IMR-90 (cell line): ENCODE measurements at regions not wholly inside any gene's neighbourhood (a gene's known extent, or its start where the extent isn't known, plus 50 kb on each side); places are given as distances from the start of the nearest gene placed in this dataset.

Source experiments
- ATAC-seq: fragments of 200-7000 bp; cut with Tn5 transposase; 2 replicates; pipeline ENCODE4 v1.9.1; 2020; ENCODE audit warnings: low read depth, mild to moderate bottlenecking, moderate library complexity
- BruUV-seq: library from RNA; stranded (reverse); fragments of 400-500 nt; replicated peaks from 2 replicates; lab custom pipeline; 2021; lab: Mats Ljungman, UMichigan
- CTCF ChIA-PET: fragments of 300-600 bp; formaldehyde crosslinking; extraction: SDS; loops from one replicate; lab custom pipeline; 2021; ENCODE audit warnings: antibody characterized with exemption; lab: Yijun Ruan, JAX
- POLR2A ChIA-PET: fragments of 300-600 bp; sonication (Branson Sonifier 250); formaldehyde crosslinking; loops from one replicate; lab custom pipeline; 2022; ENCODE audit warnings: antibody characterized with exemption; ENCODE audit not compliant: unreplicated experiment; lab: Charles Lee
- DNase-seq: peaks from one replicate; pipeline ENCODE4 v3.0.0; 2013
- H2AFZ ChIP-seq: replicated peaks from 2 replicates; pipeline ENCODE3; 2013; ENCODE audit warnings: low read length, mild to moderate bottlenecking; ENCODE audit not compliant: poor library complexity
- H2AK5ac ChIP-seq: 2 replicates; pipeline ENCODE4 v1.6.1; 2013; ENCODE audit warnings: low read depth, low read length, inconsistent platforms
- H2AK9ac ChIP-seq: replicated peaks from 2 replicates; pipeline ENCODE3; 2013; ENCODE audit warnings: mild to moderate bottlenecking, low read depth, low read length, moderate library complexity; ENCODE audit not compliant: poor library complexity
- H2BK120ac ChIP-seq: 2 replicates; pipeline ENCODE4 v1.6.1; 2013; ENCODE audit warnings: low read depth, low read length, inconsistent platforms
- H2BK15ac ChIP-seq: 3 replicates; pipeline ENCODE4 v1.6.1; 2013; ENCODE audit warnings: low read depth, low read length, inconsistent platforms
- H2BK20ac ChIP-seq: 2 replicates; pipeline ENCODE4 v1.6.1; 2013; ENCODE audit warnings: low read depth, mild to moderate bottlenecking, inconsistent platforms, low read length, moderate library complexity
- H2BK5ac ChIP-seq: 2 replicates; pipeline ENCODE4 v1.6.1; 2013; ENCODE audit warnings: mild to moderate bottlenecking, low read depth, low read length, inconsistent platforms; ENCODE audit not compliant: poor library complexity, severe bottlenecking
- H3K14ac ChIP-seq: replicated peaks from 2 replicates; pipeline ENCODE4 v1.6.1; 2013; ENCODE audit warnings: low read depth, low read length, inconsistent platforms
- H3K18ac ChIP-seq: 2 replicates; pipeline ENCODE4 v1.6.1; 2013; ENCODE audit warnings: low read depth, low read length, control low read depth
- H3K23ac ChIP-seq: 2 replicates; pipeline ENCODE4 v1.6.1; 2013; ENCODE audit warnings: low read depth, low read length, inconsistent platforms
- H3K27ac ChIP-seq: 2 replicates; pipeline ENCODE4 v1.5.1; 2013; ENCODE audit warnings: mild to moderate bottlenecking, control low read depth, low read length; ENCODE audit not compliant: insufficient read depth
- H3K27me3 ChIP-seq: 2 replicates; pipeline ENCODE4 v1.6.1; 2013; ENCODE audit warnings: low read length; ENCODE audit not compliant: control insufficient read depth, insufficient read depth
- H3K36me3 ChIP-seq: 2 replicates; pipeline ENCODE4 v1.6.1; 2013; ENCODE audit warnings: low read length, mixed read lengths; ENCODE audit not compliant: control insufficient read depth, insufficient read depth
- H3K4ac ChIP-seq: 2 replicates; pipeline ENCODE4 v1.6.1; 2013; ENCODE audit warnings: low read depth, low read length, inconsistent platforms
- H3K4me1 ChIP-seq: 2 replicates; pipeline ENCODE4 v1.6.1; 2013; ENCODE audit warnings: low read length, mixed read lengths; ENCODE audit not compliant: control insufficient read depth, insufficient read depth
- H3K4me2 ChIP-seq: 2 replicates; pipeline ENCODE4 v1.6.1; 2013; ENCODE audit warnings: low read depth, mild to moderate bottlenecking, control low read depth, low read length, moderate library complexity
- H3K4me3 ChIP-seq: 2 replicates; pipeline ENCODE4 v1.5.1; 2013; ENCODE audit warnings: low read depth, mild to moderate bottlenecking, control low read depth, low read length, moderate library complexity; ENCODE audit not compliant: insufficient read depth
- H3K56ac ChIP-seq: 2 replicates; pipeline ENCODE4 v1.6.1; 2013; ENCODE audit warnings: low read length, inconsistent platforms; ENCODE audit not compliant: insufficient read depth; ENCODE audit errors: extremely low read depth
- H3K79me1 ChIP-seq, 2 experiments: 2 replicates each; pipeline ENCODE4 v1.6.1; 2013; ENCODE audit warnings: low read length in 2 of 2, inconsistent platforms in 1 of 2, low read depth in 1 of 2
- H3K9ac ChIP-seq: 2 replicates; pipeline ENCODE4 v1.6.1; 2013; ENCODE audit warnings: low read depth, low read length, control low read depth
- H3K9me1 ChIP-seq: 2 replicates; pipeline ENCODE4 v1.6.1; 2013; ENCODE audit warnings: low read length, inconsistent platforms; ENCODE audit not compliant: insufficient read depth
- H3K9me3 ChIP-seq: 2 replicates; pipeline ENCODE4 v1.6.1; 2013; ENCODE audit warnings: low read length; ENCODE audit not compliant: control insufficient read depth, insufficient read depth
- H4K20me1 ChIP-seq: 2 replicates; pipeline ENCODE4 v1.6.1; 2013; ENCODE audit warnings: low read length, inconsistent platforms; ENCODE audit not compliant: insufficient read depth
- H4K5ac ChIP-seq: 2 replicates; pipeline ENCODE4 v1.6.1; 2013; ENCODE audit warnings: mild to moderate bottlenecking, low read depth, low read length, control low read depth
- H4K8ac ChIP-seq, 2 experiments: 2 replicates each; pipeline ENCODE4 v1.6.1; 2013; ENCODE audit warnings: low read depth in 2 of 2, low read length in 2 of 2, control low read depth in 1 of 2, inconsistent platforms in 1 of 2
- H4K91ac ChIP-seq: 2 replicates; pipeline ENCODE4 v1.6.1; 2013; ENCODE audit warnings: low read depth, low read length, inconsistent platforms; ENCODE audit not compliant: insufficient read depth
- MAZ ChIP-seq: IDR thresholded peaks from 2 replicates; pipeline ENCODE4 v1.6.1; 2012; ENCODE audit warnings: low read depth, mild to moderate bottlenecking, low read length, improper control_type of control experiment, moderate library complexity, borderline replicate concordance
- WGBS, 2 experiments: methylation state at CpG; one replicate each; pipeline versions ENCODE4 v1.1.5 to v1.1.7; 2013; ENCODE audit warnings: missing lambda C conversion rate in 2 of 2; ENCODE audit not compliant: insufficient read length in 1 of 2; ENCODE audit errors: extremely low coverage in 2 of 2; 5-methylcytosine and 5-hydroxymethylcytosine counted together
- dilution Hi-C: fragments of 300-500 bp; cut with HindIII; formaldehyde crosslinking; loops from one replicate; pipeline ENCODE4 v1.14.3; 2018; ENCODE audit warnings: low sequenced_read_pairs; ENCODE audit not compliant: unreplicated experiment
- in situ Hi-C: fragments of 300-500 bp; cut with MboI; formaldehyde crosslinking; loops from 3 replicates; pipeline ENCODE4 v1.14.3; 2019; ENCODE audit warnings: low sequenced_read_pairs, inconsistent platforms, mixed read lengths
- intact Hi-C: fragments of 100-400 bp; cut with micrococcal nuclease; formaldehyde crosslinking; loops from 2 replicates; pipeline ENCODE4 v1.10.0; 2022

DNA sequence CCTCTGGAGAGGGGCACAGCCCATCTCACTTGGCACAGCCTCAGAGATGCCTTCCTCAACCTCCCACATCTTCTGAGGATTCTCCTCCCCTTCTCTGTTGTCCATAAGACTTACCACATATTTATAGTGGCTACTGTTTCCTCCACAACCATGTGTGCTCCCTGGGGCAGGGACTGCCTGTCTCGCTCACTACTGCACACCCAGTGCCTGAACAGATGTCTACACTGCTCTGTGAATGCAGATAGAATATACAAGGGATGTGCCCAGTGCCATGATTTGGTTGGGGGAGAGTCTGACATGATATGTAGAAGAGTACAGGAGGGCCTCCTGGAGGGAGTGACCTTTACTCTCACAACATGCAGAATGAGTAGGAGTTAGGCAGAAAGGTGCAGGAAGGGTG, 67.3 kb upstream of the ANO1 start:
- Histone ChIP-seq H4K8ac (peak overlapping the region in 1 of 2 experiments; percentile 43; a peak in 1 of 4 replicates), H3K36me3 (no peaks in the 10 kb centered on the region), H3K9me3 (no peaks in the 10 kb centered on the region), H3K4me1 (peaks cover 6% of the 10 kb centered on the region), H3K4me2 (no peak overlapping the region), H3K4me3 (no peak overlapping the region), H3K9me1 (peaks cover 15% of the 10 kb centered on the region), H3K4ac (peak overlapping the region; percentile 74), H3K18ac (no peak overlapping the region), H2AFZ (peak overlapping the region; percentile 50), H2BK5ac (no peak overlapping the region), H3K27me3 (no peaks in the 10 kb centered on the region), H2BK20ac (peak overlapping the region; percentile 73; the same call in 1 of the 2 replicates), H3K79me1 (peaks cover 5 to 64% of the 10 kb centered on the region in 2 experiments; a peak in 3 of 4 replicates), H3K23ac (0 out of 2 replicates have a peak overlapping the region, but pooled peaks have one; percentile 7), H4K91ac (peak overlapping the region; percentile 42), H4K20me1 (no peaks in the 10 kb centered on the region), H2BK120ac (peak overlapping the region; percentile 81), H3K9ac (no peak overlapping the region), H2BK15ac (peak overlapping the region; percentile 78; the same call in 2 of the 3 replicates), H3K56ac (no peak overlapping the region), H4K5ac (no peak overlapping the region), H3K27ac (no peak overlapping the region), H2AK5ac (peak overlapping the region; percentile 84), H3K14ac (peak overlapping the region; percentile 78), H2AK9ac (no peak overlapping the region)
- BruUV-seq, result no TSS peak
- intact Hi-C loops (no loop called here), in situ Hi-C loops (no loop called here), dilution Hi-C loops (no loop called here)
- DNase-seq (no peak), ATAC-seq (no peak)
- TF ChIP-seq MAZ, result no peak
- WGBS, 2 experiments, result no CpG with 5 or more reads among the region's 1 CpG
- CTCF ChIA-PET, result no interaction called here
- POLR2A ChIA-PET, result no interaction called here
